Cardiac septum (tissue), 1 donor: ENCODE measurements at regions not wholly inside any gene's neighbourhood (a gene's known extent, or its start where the extent isn't known, plus 50 kb on each side); places are given as distances from the start of the nearest gene placed in this dataset.
A peak's percentile ranks its signal among the peaks of the same experiment; 100 is the strongest.
"Not testable (repeated sequence)": the region's sequence is repeated elsewhere in the genome, so short reads cannot be mapped to it uniquely, and the experiment has no call there.

Experiments
- DNase-seq: peaks from one replicate; pipeline ENCODE4 v3.0.0-alpha.2; 2020; ENCODE audit warnings: low spot score
- intact Hi-C: fragments of 100-400 bp; cut with DNase I; formaldehyde crosslinking; loops from one replicate; pipeline ENCODE4 v1.14.0; 2022
- donor health status: DM: no; HTN: no; CAD: no.

DNA sequence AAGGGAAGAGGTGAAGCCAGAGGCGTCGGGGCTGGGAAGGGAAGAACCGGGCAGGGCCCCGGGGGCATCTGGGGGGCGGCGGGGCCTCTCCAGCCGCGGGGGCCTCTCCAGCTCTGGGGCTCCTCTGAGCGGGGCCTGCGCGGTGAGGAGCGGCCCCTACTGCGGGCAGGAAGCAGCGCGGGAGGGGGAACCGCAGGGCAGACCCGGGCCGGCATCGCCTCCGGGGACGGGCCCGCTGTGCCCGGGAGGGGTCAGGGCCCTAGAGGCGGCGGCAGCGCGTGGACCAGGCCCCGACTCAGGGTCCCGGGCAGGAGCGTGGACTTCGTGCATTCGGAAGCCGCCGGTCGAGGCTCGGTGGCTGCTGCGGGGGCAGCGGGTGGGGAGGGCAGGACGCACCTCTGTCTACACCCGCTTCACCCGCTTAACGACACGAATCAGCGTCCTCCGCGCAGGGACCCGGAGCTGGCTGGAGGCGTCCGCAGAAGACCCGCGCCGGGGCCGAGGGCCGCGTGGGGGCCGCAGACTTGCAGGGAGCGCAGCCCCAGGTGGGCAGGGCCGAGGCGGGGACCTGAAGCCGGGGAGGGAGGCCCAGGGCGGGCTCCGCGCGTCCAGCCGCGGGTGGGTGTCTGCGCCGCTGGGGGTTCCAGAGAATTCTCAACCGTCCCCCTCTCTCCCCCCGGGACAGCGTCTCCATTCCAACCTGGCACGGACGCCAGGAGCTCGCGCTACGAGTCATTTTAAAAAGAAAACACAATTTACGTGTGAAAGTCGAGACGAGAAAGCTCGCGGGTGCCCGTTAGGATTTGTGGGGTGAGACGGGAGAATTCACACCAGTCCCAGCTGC is 345.0 kb downstream of the ADGRD1 start:
- DNase-seq, intact Hi-C loops: not testable (repeated sequence)

DNA sequence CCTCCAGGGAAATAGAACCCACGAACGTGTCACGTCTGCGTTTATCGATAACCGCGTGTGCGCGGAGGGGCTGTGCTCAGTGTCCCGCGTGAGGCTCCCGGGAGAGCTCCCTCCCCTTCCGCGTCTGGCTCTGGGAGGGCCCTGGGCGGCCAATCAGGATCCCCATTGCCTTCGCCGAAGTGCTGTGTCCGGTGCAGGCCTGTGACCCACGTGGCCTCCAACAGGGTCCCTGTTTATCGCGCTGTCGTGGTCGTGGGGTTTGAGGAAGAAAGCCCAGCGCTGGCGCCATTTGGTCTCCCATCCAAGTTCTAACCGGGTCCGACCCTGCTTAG is 345.6 kb downstream of the ADGRD1 start:
- DNase-seq, intact Hi-C loops: not testable (repeated sequence)

DNA sequence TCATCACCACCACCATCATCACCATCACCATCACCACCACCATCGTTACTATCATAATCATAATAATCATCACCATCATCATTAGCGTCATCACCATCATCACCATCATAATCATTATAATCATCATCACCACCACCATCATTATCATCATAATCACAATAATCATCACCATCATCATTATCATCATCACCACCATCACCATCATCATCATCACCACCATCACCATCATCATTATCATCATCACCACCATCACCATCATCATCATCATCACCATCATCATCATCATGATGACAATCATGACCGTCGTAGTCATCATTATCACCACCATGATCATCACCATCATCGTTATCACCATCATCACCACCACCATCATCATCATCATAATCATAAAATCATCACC is 349.9 kb downstream of the ADGRD1 start:
- DNase-seq, intact Hi-C loops: not testable (repeated sequence)

DNA sequence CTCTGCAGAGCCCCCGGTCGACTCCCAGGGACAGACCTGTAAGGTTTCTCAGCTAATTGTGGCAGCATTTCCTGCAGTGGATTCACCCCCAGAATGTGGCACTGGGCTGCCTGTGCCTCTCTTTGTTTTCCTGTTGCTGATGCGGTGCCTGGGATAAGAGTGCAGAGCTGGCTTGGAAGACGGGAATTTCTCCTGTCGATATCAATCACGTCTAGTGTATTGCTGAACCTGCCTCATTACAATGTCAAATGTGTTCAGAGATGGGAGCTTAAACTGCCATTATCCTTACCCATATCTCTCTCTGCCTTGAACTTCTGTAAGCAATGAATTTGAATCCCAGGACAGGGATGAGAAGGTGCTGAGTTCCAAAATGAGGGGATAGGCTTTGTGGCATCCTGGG is 350.9 kb downstream of the ADGRD1 start:
- intact Hi-C loops = loop anchor here (5.0 kb wide), 1 partner anchor 338 kb away; no protein-coding TSS in a partner anchor
- not testable (repeated sequence) for DNase-seq

- peak; percentile 38 for DNase-seq
- intact Hi-C loops = loop anchor here (5.0 kb wide), 1 partner anchor 333 kb away; no protein-coding TSS in a partner anchor
Measured at GRCh38 chr12:131309700-131310099, 356.0 kb downstream of the ADGRD1 start.

DNA sequence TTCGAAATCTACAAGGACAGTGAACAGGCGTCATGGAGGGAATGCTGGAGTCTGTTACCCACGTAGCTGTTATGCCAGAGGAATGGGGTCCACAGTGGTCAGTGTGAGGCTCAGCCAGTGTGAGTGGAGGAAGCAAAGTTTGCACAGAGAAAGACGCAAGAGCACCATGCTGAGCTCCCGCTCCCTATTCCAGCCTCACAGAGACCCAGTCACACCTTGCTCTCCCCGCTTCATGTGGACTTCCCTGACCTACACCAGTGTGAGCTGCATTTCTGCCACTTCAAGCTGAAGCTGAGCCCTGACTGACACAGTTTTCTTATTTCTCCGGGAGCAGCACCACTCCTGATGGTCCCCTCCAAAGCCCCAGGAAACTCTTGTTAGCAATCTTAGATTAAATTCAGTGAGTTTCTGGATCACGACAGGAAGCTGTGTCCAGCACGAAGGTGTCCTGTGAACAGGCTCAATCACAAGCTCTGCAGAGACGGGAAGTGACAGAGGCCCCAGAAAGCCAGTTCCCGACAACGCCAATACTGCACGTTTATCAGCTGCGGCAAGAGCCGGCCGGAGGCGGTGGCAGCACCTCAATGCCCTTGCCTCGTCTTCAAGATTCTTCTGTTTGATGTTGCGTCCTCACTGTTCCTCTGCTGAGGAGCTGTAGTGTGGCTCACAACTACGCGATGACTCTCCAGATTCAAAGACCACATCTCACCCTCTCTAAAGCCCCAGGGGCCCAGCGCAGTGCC is 356.7 kb downstream of the ADGRD1 start:
- intact Hi-C loops = not testable (repeated sequence)
- DNase-seq = peak; percentile 46

DNA sequence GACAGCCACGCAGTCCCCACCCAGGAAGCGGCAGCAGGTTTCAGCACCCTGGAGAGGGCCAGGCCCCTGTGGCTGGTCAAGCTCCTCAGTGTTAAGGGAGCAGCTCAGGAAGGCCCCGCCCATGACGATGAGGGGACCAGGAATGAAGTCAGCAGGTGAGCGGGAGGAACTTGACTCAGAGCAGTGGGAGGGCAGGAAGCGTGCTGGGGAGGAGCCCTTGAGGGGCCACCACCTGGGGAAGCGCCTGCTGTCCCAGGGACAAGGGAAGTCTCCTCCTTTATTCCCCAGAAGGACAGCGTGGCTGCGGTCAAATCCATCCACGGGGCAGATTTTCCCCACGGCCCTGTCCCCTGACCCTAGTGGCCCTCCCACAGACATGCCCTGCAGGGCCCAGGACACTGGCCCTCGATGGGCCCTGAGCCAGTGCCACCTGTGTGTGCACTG is 357.6 kb downstream of the ADGRD1 start:
- DNase-seq = peak; percentile 49
- intact Hi-C loops = not testable (repeated sequence)

- no peak for DNase-seq
- intact Hi-C loops = no loop called here
Measured at GRCh38 chr12:131311764-131312163, 358.1 kb downstream of the ADGRD1 start.

- intact Hi-C loops, DNase-seq: not testable (repeated sequence)
Measured at GRCh38 chr12:131312382-131312781, 358.7 kb downstream of the ADGRD1 start.

- no peak for DNase-seq
- intact Hi-C loops = no loop called here
Measured at GRCh38 chr12:131312793-131313545, 359.3 kb downstream of the ADGRD1 start.

DNA sequence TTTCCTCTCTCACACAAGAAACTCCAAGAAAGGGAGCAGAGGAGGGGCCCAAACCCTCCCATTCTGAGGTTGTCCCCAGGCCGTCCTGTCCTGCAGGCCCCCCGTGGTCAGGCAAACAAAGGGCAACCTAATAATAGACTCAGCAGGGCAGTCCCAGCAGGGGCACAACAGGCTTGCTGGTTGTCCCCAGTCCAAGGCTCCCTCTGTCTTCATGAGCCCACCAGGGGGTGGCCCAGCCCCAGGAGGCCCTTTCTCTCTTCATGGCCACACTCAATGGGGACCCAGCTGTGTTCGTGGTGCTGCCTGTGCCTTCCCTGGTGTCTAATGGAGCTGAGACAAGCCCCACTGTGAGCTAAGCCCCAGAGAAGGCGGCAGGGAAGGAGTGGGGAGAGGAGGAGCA is 359.9 kb downstream of the ADGRD1 start:
- DNase-seq = no peak
- intact Hi-C loops = no loop called here

- intact Hi-C loops = no loop called here
- DNase-seq = no peak
Measured at GRCh38 chr12:131314524-131315090, 360.9 kb downstream of the ADGRD1 start.

DNA sequence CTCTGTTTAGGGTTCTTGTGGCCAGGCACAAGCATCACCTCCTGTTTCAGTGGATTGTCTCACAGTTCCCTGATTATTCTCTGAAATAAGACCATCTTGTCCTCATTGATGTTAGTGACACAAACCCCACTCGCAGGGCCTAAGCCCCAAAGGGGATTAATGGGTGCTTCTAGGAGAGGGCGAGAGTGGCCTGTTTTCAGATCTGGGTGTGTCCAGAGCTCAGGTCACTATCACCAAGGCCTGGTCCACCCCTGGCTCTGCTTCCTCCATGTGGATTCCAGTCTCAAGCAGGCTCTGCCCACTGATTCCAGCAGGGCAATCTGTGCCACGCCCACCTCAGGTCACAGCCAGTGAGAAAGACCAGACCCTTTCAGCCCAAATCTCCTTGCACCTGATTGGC is 361.9 kb downstream of the ADGRD1 start:
- DNase-seq = no peak
- intact Hi-C loops = no loop called here

DNA sequence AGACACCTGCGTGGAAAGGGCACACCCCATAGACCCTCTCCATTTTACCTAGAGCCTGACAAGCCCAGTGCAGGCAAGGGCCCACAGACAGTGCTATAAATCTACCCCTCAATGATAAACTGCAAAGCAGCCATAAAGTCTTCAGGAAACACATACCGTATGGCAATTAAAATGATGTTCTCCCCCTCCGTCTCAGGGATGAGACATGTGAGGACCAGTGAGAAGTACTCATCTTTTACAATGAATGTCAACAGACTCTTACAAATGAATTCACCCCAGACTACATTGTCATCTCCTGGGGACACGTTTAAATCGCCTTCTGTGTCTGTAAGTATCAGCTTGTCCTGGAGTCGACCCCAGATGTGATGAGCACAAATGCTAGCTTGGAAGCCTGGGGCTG is 362.7 kb downstream of the ADGRD1 start:
- DNase-seq = no peak
- intact Hi-C loops = no loop called here

- intact Hi-C loops = no loop called here
- DNase-seq = no peak
Measured at GRCh38 chr12:131318045-131318685, 364.5 kb downstream of the ADGRD1 start.

- intact Hi-C loops = no loop called here
Measured at GRCh38 chr12:131321988-131322387, 368.3 kb downstream of the ADGRD1 start.

DNA sequence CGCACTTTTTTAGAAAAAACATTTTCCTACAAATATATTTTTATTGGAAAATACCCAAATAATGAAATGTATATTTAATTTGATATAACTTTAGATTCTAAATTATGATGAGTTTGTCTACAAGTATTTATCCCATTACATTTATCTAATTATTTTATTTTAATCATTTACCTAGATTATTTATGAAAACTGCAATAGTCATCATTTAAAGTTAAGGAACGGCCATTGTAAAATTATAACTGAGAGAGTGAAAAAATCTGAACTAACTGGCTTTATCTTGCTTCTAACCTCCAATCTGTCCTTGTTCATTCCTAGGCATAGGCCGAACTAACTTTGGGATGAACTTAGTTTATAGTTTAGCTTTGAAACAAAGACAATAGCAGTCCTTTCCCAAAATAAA is 368.8 kb downstream of the ADGRD1 start:
- DNase-seq, intact Hi-C loops: not testable (repeated sequence)

More at GRCh38 chr12:131321988-131322387, 368.3 kb downstream of the ADGRD1 start:
- DNase-seq = no peak

DNA sequence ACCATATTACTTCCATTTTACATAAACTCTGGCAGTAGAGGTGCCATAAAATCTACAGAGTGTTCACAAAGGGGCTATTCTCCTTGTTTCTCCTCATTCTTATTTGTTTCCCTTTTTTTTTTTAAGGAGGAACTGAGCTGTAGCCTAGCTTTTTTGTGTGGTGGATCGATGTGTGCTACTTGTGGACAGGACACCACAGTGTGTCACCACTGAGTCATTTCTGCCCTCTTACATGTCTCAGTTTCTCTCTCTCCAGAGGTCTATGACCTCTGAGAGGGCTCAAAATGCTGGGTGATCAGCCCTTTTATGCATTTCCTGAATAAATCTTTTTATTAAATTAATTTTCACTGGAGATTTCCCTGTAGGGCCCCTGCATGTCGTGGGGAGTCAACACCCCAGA is 370.2 kb downstream of the ADGRD1 start:
- DNase-seq = no peak
- intact Hi-C loops = no loop called here
